NT2/D1 (cell line): ENCODE measurements at regions not wholly inside any gene's neighbourhood (a gene's known extent, or its start where the extent isn't known, plus 50 kb on each side); places are given as distances from the start of the nearest gene placed in this dataset.

ENCODE experiments used
- YY1 ChIP-seq: IDR thresholded peaks from 2 replicates; pipeline ENCODE4 v1.6.1; 2011; ENCODE audit not compliant: insufficient read length, insufficient read depth
- ZNF274 ChIP-seq: IDR thresholded peaks from 2 replicates; pipeline ENCODE4 v1.6.1; 2011; ENCODE audit warnings: mild to moderate bottlenecking, low read depth, low read length

GRCh38 chr6:126724821-126725220 is 384.9 kb downstream of the CENPW start:
- no peak for TF ChIP-seq YY1
- TF ChIP-seq ZNF274 = no peak
